GM18499 (cell line): ENCODE measurements at regions not wholly inside any gene's neighbourhood (a gene's known extent, or its start where the extent isn't known, plus 50 kb on each side); places are given as distances from the start of the nearest gene placed in this dataset.

Experiments used
- ATAC-seq: cut with Tn5 transposase; IDR thresholded peaks from one replicate; pipeline ENCODE4 v1.9.1; 2021; ENCODE audit warnings: moderate number of reproducible peaks; ENCODE audit not compliant: insufficient read depth, unreplicated experiment

- ATAC-seq: no peak
Measured at GRCh38 chr2:36069074-36069473, 286.5 kb upstream of the CRIM1 start.

DNA sequence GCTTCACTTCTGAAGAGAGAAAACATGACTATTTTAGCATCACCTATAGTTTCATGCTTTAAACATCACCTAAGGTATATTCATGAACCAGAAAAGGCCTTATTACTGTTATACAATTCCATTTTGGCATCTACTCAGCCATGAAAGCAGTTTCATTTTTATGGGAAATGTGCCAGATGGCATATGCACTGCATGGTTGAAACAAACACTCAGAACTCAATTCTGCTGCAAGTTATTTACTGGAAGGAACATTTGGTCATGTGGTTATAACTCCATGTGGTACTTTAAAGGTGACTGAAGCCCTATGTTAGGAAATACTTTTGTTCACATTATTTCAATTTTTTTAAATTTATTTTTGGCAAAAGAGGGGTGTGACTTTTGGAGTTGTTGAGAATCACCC, 287.5 kb upstream of the CRIM1 start:
- no peak for ATAC-seq

DNA sequence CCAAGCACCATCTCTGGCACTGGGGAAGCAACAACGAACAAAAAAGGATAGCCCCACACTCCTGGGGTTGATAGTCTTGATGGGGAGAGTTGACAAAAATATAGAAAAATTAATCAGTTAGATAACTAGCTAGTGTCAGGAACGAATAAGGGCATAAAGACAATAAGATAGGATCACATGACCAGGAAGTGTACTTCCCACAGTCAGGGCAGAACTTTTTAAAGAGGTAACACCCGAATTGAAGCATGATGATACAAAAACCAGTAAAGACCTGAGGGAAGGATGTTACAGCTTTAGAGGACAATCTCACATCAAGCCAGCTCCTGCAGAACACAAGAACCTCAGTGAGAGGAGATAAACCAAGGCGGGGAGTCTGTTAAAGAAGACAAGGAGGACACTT, 295.4 kb upstream of the CRIM1 start:
- no peak for ATAC-seq

DNA sequence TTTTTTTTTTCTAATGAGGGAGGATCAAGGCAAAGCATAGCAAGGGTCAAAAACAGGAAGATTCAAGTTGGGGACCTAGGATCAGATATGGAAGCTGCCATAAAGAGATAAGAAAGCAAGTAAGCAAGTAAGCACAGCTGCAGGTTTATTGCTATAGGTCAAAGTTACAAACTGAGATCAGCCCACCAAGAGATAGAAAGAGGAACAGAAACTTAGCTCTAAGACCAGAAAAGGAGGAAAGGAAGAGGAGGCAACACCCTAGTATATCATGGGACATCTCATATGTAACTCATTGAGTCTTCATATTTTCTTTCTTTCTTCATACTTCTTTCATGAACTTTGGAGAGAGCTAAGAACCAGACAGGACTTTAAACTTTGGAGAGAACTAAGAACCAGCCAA, 295.9 kb upstream of the CRIM1 start:
- peak; percentile 100 for ATAC-seq

- no peak for ATAC-seq
Measured at GRCh38 chr2:36058953-36059352, 296.6 kb upstream of the CRIM1 start.

DNA sequence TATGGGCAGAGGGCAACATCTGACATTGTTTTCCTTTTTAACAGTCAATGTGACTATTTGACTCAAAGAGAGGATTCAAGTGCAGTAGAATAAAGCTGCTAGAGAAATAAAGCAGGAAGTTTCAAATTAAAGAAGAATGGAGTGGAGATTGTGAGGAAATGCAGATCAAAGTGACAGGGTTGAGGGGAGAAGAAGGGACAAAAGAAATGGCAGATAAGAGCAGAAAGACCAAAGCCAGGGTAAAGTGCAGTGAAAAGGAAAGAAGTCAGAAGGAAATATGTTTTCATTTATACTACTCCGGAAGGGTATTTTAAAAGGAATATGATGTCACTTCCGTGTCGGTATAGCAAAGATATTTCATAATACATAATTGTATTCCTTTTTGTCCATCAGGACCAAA, 297.5 kb upstream of the CRIM1 start:
- no peak for ATAC-seq

- ATAC-seq: no peak
Measured at GRCh38 chr2:36052819-36053218, 302.8 kb upstream of the CRIM1 start.

- ATAC-seq: no peak
Measured at GRCh38 chr2:36044411-36044810, 311.2 kb upstream of the CRIM1 start.

- no peak for ATAC-seq
Measured at GRCh38 chr2:36035137-36035536, 320.4 kb upstream of the CRIM1 start.

- ATAC-seq: no peak
Measured at GRCh38 chr2:36032046-36032445, 323.5 kb upstream of the CRIM1 start.

DNA sequence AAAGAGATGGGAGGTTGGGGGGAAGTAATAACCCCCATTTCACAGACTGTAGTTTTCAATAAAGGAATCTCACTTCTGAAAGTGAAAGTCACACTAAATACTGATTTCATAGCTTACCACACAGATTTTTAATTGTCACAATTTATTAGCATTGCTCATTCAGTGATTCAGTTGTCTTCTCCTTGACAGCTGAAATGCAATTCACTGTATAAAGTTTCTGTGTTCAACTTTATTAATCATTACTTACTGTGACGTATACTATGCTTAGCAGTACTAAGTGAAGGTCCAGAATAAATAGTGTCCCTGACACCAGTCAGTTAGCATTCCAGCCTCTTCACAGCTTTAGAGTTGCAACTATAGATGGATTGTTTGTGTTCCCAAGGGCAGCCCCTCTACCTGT, 324.1 kb upstream of the CRIM1 start:
- no peak for ATAC-seq

DNA sequence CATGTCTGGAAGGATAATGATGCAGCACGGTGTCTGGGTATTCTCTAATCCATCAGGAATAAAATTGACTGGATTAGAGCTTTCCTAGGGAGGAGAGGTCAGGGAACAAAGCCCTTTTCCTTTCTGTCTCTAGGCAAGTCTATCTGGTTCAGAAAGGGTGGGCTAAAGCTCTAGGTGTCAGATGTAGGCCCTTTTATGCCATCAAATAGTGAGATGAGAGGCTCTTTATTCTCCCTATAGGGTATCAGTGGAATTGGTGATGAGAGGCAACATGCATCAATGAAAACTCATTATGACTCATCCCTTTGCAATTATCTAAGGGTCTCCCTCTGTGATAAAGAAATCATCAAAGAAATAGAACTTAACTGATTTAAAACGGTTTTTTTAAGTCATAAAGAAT, 328.0 kb upstream of the CRIM1 start:
- no peak for ATAC-seq

GRCh38 chr2:36013064-36013463, 342.5 kb upstream of the CRIM1 start:
- no peak for ATAC-seq

GRCh38 chr2:36006444-36006843, 349.1 kb upstream of the CRIM1 start:
- no peak for ATAC-seq

DNA sequence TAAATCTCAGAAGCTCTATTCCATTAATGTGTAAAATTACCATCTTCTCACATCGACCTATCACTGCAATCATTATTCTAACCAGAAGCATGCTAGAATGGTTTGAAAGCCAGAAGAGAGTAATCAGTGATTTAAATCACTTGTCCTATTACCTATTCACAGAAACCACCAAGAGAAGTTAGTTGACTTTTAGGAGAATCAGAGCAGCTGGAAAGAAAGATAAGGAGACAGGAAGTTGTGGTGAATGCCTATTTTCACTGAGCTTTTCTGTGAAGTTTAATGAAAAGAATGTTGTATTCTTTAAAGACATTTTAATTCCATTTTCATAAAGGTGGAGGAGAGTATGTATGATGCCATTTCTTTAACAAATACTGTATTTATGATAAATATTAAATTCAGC, 352.6 kb upstream of the CRIM1 start:
- ATAC-seq: no peak

DNA sequence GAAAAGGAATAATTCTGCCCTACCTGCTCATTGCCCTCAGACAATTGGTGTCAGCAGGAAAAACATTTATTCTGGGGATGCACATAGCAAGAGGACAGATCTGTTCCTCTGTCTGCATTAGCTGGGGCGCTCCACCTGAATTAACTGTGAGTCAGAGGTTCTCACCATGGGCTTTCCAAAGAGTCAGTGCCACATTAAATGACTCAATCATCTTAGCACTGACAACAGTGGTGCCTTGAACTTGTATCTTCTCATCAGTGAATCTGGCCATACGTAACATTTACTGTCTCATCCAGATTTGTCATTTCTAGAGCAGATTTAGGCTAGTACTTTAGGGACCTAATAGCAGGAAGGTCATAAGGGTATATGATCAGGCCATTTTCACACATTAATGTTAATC, 358.1 kb upstream of the CRIM1 start:
- no peak for ATAC-seq

DNA sequence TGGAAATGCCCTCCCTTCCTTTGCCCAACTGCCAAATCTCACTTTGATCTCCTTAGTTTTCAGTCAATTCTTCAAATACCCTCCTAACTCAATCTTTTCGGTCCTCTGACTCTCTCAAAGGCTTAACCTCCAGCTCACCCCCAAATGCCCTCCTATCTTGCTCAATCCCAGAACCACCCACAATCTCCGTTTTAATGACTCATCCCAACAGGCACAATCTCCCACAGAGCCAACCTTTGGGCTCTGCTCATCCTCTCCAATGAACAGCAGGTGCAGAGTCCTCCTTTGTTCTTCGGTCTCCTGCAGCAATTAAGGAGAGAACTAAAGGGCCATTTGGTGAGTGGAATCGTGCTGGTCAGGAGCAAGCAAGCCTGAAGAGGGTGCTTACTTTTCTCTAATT, 366.1 kb upstream of the CRIM1 start:
- ATAC-seq: no peak

GRCh38 chr2:35989040-35989439, 366.5 kb upstream of the CRIM1 start:
- no peak for ATAC-seq

GRCh38 chr2:35986871-35987270, 368.7 kb upstream of the CRIM1 start:
- ATAC-seq: no peak

GRCh38 chr2:35978218-35978617, 377.4 kb upstream of the CRIM1 start:
- ATAC-seq: peak; percentile 99

DNA sequence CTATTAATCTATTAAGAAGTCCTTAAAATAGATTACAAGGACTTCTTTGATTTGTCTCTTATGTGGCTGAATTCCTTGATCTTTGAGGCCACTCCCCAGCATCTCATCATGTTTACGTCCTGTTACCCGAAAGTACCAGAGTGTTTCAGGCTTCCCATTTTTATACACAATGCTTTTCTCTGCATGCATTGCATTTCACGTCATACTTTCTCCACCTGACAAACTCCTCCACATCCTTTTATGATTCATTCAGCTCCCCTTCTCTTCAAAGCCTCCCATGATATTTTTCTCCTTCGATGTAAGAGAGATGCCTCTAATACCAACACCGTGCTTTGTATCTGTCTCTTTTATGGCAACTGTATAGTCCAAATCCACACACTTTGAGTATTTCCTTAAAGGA, 379.0 kb upstream of the CRIM1 start:
- ATAC-seq: no peak

DNA sequence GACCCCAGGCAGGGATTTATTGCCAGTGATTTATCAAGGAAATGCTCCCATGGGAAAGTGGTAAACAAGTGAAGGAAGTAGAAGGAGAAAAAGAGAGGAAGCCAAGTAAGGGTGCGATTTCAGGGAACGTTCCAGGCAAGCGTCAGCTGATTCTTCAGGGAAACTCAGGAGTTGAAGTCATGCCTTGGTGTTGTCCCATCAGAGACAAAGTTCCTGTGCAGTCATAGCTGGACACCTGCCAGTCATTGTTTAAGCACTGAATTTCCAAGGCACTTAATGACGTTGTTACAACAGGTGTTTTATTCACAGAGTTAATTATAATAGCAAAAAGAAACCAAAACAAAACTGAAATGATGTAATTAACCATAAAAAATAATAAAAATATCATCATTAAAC, 381.8 kb upstream of the CRIM1 start:
- no peak for ATAC-seq

GRCh38 chr2:35973132-35973736, 382.3 kb upstream of the CRIM1 start:
- no peak for ATAC-seq
